HG02885 (cell line): ENCODE measurements at regions not wholly inside any gene's neighbourhood (a gene's known extent, or its start where the extent isn't known, plus 50 kb on each side); places are given as distances from the start of the nearest gene placed in this dataset.

Experiments
- ATAC-seq: cut with Tn5 transposase; IDR thresholded peaks from one replicate; pipeline ENCODE4 v1.9.1; 2021; ENCODE audit warnings: mild to moderate bottlenecking; ENCODE audit not compliant: unreplicated experiment, poor library complexity

DNA sequence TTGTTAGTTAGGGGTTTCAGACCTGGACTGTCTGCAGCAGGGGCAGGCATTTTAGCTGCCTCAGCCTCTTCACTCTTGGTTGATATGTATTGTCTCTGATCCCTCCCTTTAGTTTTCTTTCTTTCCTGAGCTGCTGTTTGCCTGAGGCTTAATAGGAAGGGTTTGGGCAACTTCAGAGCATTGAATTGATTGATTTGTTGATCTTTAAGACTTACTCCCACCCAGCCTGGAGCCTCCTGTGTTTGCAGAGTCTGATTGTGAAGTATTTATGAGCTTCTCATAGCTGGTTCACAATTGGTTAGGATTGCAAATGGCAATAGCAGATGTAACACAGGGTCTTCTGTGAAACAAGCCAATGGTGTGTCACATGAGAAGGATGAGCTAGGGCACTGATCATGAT is 671.8 kb upstream of the SEMA6A start:
- no peak for ATAC-seq

DNA sequence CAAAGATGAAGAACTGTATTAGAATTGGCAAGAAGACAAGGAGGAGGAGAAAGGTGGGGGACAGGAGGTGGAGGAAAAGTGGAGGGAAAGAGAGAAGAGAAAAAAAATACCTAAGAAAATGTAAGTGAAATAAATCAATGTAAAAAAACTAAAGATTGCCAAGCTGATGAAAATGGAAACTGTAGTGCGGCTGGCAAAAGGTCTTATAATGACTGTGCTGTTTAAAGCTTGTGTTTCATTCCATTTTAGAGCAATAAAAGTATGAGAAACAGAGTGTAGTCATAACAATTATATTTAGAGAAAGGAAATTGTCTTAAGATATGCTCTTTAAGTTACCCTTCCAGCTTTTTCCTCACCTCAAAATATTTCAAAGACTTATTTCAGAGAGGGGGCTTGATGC is 670.5 kb upstream of the SEMA6A start:
- peak; percentile 44 for ATAC-seq

DNA sequence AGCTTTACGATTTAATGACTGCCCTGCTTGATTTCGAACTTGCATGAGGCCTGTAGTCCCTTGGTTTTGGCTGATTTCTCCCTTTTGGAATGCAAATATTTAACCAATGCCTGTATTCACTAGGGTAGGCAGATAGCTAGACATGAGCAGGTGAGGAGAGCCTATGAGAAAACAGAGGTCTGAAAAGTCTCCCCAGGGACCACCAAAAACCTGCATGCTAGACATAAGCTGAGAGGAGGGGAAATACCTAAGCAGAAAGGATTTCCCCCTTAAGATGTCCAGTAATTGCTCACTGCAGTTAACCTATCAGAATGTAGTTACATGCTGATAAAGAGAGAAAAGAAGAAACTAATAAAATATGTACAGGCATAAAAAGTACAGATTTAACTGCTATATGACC is 667.4 kb upstream of the SEMA6A start:
- ATAC-seq, result peak; percentile 42

DNA sequence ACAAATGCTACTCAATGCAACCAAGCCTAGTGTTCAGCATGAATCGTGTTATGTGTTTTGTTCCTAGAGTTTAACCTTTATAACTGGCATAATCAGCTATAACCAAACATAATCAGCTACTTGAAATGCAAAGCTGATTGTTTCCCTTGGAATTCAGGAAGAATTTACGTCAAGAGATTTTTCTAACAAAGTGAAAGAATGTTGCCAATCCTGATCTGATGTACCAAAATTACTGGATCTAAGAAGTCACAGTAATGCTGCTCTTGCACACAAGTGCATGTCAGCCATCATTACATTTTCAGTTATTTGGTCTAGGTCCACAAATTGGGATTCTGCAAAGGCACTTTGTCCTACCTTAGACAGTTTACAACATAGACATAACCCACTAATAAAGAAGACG is 662.3 kb upstream of the SEMA6A start:
- ATAC-seq, result no peak

DNA sequence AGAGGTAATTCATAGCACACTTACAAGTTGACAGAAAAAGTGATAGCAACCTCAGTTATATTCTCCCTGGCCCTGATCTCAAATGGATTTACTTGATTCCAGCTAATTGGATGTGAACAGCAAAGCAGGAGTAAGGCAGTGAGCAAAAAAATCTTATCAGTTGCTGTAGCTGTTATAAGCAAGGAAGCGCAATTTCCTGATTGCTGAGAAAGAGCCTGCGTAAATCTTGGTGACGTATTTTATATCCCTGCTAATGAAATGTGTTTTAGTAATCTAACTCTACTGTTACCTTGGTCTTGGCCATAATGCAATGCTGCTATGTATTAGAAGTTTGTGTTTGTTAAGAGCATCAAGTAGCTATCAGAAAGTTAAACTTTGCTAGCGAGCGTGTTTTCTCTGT is 661.2 kb upstream of the SEMA6A start:
- no peak for ATAC-seq

DNA sequence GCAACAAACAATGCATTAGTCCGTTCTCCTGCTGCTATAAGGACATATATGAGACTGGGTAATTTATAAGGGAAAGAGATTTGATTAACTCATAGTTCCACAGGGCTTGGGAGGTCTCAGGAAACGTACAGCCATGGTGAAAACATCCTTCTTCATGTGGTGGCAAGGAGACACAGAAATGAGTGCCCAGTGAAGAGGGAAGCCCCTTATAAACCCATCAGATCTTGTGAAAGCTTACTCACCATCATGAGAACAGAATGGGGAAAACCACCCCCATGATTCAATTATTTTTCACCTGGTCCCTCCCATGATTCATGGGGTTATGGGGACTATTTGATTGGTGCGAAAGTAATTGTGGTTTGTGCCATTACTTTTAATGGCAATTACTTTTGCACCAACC is 655.8 kb upstream of the SEMA6A start:
- no peak for ATAC-seq

DNA sequence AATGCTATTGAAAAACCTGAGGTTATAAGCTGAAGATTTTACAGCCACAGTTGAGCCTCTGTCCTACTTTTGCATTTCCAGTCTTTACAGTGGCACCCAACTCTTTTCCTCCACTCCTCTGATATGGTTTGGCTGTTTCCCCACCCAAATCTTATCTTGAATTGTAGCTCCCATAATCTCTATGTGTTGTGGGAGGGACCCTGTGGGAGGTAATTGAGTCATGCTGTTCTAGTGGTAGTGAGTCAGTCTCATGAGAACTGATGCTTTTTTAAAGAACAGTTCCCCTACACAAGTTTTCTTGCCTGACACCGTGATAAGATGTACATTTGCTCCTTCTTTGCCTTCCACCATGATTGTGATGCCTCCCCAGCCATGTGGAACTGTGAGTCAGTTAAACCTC is 646.1 kb upstream of the SEMA6A start:
- no peak for ATAC-seq

DNA sequence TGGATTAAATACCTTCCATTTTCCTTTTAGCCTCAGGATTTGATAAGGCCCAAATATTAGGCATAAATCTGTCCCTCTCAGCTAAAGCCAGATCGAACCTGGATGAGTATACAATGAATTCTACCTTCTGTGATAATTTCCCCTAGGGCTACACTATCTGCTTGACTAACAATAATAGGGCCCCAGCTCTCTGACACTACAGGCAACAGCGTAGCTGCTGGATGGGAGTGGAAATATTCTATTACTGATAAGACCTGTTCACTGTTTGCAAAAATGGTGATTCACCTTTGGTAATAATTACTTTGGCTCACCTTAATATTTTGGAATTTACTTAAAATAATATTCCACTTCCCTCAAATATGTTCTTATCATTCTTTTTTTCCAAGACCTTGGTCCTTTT is 644.2 kb upstream of the SEMA6A start:
- no peak for ATAC-seq

DNA sequence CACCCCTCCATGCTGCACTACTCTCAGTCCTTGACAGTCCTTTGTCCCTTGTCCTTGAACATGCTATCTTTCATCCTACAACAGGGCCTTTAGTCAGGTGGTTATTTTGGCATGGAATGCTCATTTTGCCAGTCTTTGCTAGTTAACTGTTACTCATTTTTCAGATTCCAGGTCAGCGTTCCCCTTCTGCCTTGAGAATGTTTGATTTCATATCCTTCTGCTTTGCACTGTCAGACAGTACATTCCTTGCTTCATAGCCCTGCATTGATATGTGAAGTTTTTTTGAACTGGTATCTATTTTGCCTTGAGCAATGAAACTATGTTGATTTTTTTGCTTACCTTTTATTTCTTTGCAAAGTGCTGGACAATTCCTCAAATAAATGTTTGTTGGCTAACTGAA is 638.2 kb upstream of the SEMA6A start:
- no peak for ATAC-seq

DNA sequence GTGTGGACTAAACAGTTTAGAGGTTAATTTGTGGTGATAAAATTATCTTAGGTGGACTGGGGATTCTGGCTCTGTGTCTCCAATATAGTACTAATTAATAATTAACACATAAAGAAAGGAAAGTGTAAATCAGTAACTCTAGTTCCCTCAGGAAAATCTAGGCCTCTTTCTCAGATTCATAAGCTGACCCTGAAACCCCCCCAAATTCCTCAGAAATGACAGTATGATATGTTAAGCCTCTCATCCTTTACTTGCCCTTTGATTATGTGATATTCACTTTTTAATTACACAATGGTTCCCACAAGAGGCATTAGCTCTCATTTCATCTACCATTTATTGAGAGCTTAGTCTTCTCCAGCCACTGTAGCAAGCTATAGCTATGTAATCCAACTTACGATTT is 636.2 kb upstream of the SEMA6A start:
- ATAC-seq, result no peak

DNA sequence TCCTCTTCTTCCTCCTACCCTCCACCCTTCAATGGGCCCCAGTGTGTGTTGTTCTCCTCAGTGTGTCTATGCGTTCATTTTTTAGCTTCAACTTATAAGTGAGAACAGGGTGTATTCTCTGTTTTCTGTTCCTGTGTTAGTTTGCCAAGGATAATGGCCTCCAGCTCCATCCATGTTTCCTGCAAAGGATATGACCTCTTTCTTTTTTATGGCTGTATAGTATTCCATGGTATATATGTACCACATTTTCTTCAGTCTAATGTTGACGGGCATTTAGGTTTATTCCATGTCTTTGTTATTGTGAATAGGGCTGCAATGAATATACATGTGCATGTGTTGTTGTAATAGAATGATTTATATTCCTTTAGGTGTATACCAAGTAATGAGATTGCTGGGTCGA is 634.9 kb upstream of the SEMA6A start:
- no peak for ATAC-seq

DNA sequence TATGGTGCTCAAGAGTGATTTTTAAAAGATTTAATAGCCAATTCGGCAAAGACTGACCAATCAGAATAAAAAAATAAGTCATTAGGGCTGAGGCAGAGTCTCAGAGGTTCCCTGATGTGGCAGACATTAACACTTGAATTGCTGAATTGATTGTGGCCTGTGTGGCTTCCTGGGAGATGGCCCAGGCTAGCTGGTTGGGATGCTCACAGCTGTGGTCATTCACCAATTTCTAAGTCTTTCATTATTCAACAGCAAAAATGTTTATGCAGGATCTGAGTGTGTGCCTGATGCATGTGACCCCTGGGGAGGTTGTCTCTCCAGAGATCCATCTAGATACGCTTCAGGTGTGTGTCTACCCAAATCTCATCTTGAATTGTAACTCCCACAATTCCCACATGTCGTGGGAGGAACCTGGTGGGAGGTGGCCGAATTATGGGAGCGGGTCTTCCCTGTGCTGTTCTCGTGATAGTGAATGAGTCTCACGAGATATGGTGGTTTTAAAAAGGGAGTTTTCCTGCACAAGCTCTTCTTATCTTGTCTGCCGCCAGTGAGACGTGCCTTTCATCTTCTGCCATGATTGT is 632.6 kb upstream of the SEMA6A start:
- ATAC-seq, result no peak

DNA sequence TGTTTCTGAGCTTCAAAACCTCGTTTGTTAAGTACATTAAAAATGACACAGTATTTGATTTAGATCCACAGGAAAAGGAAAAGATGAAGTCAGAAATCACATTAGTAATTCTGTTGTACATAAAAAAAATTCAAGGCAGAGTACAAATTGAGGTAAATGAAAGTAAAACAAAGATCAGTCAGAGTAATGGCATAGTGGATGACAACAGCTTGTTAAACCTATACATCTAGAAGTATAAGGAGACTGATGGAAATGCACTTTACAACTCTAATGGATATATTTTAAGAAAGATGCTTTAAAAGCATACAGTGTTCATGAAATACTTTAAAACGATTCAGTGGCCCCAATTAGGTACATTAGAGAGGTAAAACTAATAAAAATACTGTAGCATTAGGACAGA is 631.3 kb upstream of the SEMA6A start:
- no peak for ATAC-seq

DNA sequence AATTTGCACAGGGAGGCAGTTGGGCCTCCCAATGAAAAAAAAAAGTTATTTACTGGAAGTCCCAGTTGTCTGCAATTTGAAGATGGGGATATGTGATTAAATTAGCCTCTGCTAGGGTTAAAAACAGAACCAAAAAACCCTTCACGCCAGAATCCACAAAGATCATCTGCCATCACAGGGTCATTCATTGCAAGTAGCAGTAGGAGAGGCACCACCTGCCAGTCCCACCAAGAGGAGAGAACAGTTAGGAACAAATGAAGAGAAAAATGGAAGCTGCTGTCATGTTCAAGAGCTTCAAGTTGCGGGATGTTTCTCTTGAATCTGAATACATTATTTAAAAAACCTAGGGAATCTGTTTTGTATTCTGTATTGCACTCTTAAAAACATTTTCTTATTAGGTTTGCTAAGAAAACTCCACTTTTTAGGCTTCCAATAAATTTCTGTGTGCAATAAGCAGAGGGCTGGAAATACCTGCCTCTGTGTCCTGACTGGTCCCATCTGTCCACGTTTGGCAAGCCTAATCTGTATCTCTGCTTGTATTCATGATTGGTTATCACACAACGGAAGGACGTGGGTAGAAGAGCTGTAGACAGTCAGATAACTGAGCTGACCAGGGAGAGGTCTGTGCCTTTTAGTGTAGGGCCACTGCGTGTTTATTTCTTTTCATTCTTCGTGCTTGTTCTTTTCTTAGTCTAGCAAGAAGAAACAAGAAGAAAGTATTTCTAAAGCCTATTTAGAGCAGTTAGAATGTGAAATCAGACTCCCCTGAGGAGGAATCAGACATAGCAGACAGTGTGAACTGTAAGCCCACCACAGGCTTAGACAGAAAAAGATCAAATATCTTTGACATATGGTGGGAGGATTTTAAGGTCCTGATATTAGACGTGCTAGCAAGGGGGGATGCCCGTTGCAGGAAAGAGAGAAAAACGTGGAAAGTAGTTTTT is 630.6 kb upstream of the SEMA6A start:
- no peak for ATAC-seq

DNA sequence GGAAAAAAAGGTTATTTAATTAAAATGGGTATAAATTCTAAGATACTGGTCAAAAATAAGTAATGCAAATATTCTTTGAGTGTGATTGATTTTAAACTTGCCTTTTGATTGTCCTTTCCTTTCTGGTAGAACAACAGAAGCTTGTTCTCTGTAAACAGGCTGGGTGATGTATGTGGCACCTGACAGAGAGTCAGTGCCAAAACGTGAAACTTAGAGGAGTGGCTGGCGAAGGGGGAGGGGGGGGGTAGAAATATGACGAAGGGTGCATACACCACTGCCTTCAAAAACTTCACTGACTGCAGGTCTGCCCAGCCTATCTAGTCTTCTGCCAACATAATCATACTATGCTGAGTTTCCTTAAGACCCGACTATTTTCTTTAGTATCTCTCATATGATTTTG is 629.8 kb upstream of the SEMA6A start:
- no peak for ATAC-seq

DNA sequence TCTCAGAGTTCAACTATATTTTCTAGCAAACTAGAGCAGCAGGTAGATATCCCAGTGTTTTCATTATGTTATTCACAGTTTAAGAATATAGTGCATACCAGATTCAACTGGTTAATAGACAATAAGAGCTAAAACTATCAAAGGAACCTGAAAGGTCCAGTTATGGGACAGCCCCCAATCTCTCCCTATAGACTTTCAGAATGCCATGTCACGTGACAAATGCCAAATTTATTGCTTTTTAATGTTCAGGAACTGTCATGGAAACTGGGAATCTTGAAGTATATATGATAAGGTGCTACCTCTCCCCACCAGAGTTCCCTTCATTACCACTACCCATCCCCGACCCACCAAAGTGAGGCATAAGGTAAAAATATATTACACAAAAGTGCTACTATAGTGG is 629.0 kb upstream of the SEMA6A start:
- no peak for ATAC-seq

DNA sequence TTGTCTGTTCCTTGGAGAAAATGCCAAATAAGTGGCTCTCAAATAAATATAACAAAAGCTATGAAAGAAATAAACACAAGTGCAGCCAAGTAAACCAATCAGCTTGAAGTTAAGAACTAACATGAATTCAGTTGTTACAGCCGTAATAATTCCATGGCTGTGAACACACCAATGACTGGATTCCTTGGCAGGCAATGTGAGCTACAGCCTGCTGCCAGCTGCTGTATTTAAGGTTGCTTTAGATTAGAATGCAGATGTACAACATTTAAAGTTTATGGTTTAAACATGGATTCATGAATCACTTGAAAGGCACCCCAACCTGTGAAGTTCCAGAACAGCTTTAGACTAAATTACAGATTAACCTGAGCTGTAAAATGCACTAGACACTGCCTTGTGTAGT is 626.4 kb upstream of the SEMA6A start:
- ATAC-seq, result no peak

DNA sequence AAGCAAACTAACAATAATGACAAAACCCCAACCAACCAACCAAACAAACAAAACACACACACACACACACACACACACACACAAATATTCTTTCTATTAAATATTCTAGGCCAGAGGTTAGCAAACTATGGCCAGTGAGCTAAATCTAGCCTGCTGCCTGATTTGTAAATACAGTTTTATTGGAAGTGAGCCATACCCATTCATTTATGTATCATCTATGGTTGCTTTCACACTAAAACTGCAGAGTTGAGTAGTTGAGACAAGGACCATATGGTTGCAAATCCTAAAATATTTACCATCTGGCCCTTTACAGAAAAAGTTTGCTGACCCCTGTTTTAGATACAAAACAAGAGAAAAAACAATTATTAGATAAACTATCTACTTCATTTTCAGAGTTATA is 620.5 kb upstream of the SEMA6A start:
- ATAC-seq, result no peak

DNA sequence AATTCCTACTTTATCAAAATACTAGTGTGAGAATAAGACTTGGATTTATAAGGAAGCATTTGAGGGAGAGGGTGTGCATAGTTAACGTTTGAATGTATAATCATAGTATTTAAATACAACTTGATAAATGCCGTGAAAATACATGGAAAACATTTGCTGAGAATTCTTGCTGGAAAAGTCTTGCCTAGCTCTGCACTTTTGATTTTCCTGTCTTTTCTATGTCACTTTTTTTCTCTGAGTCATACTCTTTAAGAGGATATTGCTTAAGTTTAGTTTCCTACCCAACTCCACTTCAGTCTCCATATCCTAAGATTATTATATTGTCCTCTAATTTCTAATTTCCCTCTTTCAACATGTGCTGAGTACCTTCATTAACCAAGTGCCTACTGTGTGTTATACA is 616.6 kb upstream of the SEMA6A start:
- no peak for ATAC-seq

DNA sequence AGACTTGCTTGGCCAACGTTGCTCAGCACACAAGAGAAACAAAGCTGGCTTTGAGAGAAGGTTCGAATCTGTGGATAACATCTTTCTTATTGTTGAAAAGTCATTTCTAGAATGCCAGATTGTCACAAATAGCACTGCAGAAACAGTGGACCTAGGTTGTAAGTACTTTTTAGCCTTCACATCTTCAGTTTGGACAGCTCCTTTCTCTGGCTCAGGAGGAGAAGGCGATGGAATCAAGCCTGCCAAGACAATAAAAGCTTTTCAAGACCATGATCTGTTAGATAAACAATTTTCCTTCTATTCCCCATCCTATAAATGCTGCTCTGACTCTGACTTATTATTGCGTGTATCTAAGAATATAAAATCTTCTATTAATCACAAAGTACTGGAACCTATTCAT is 615.2 kb upstream of the SEMA6A start:
- no peak for ATAC-seq

DNA sequence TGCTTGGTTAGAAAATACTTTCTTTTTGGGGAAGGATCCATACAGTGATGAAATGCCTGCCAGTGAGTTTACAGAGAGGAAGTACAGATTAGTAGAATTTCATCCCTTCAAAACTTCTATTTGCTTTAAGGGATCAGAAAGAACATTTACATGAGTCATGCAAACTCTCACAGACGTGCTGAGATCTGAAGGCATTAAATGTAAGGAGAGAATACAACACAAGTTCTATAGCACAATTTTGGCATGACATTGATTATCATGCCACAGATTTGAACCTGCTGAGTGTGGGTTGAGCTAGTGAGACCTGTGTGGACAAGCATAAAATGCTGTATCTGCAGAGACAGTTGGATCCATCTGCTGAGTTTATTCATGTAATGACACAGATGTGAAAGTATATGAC is 613.6 kb upstream of the SEMA6A start:
- no peak for ATAC-seq

DNA sequence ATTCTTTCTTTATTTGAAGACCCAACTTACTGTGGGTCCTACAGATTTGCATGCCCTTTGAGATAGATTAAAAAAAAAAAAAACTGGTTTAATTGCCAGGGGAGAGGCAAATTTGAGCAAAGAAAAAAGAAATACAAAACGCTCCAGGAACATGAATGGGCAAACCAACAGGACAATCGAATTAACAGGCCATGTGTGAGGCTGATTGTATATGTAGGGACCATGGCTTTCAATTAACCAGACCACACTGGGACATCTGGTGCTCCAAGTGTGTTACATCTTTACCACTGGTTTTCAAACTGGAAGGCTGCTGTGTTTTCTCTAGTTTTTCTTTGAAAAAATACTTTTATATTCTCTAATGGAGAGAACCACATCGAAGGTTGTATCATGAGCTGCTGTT is 612.1 kb upstream of the SEMA6A start:
- ATAC-seq, result no peak
